Stimulated activated CD8-positive, alpha-beta memory T cell treated with anti-CD3 and anti-CD28 coated beads, Interleukin-7, amount 100 ng/mL, for 1 hour (primary cell): ENCODE measurements at regions not wholly inside any gene's neighbourhood (a gene's known extent, or its start where the extent isn't known, plus 50 kb on each side); places are given as distances from the start of the nearest gene placed in this dataset.

Experiments used
- DNase-seq, 2 donors: peaks; one replicate each; pipeline ENCODE4 v3.0.0-alpha.2; 2020; ENCODE audit warnings: low read depth in 2 of 2

- DNase-seq: no peak
Observed at GRCh38 chr13:58782736-58783135, 1151.2 kb downstream of the PCDH17 start.

- no peak for DNase-seq
Observed at GRCh38 chr13:58792854-58793253, 1161.3 kb downstream of the PCDH17 start.

GRCh38 chr13:58795715-58796114, 1164.2 kb downstream of the PCDH17 start:
- no peak for DNase-seq

GRCh38 chr13:58804832-58805231, 1173.3 kb downstream of the PCDH17 start:
- DNase-seq: no peak

- DNase-seq: no peak
Observed at GRCh38 chr13:58806401-58806800, 1174.9 kb downstream of the PCDH17 start.

GRCh38 chr13:58823701-58824100, 1192.2 kb downstream of the PCDH17 start:
- no peak for DNase-seq

GRCh38 chr13:58827904-58828303, 1196.4 kb downstream of the PCDH17 start:
- no peak for DNase-seq

GRCh38 chr13:58830841-58831240, 1199.3 kb downstream of the PCDH17 start:
- no peak for DNase-seq

GRCh38 chr13:58838615-58839014, 1207.1 kb downstream of the PCDH17 start:
- DNase-seq: no peak

GRCh38 chr13:58843071-58843470, 1211.5 kb downstream of the PCDH17 start:
- DNase-seq: no peak

- no peak for DNase-seq
Observed at GRCh38 chr13:58843567-58843966, 1212.0 kb downstream of the PCDH17 start.

- DNase-seq: no peak
Observed at GRCh38 chr13:58850161-58850560, 1218.6 kb downstream of the PCDH17 start.

GRCh38 chr13:58852076-58852475, 1220.5 kb downstream of the PCDH17 start:
- DNase-seq: no peak

GRCh38 chr13:58855283-58855682, 1223.7 kb downstream of the PCDH17 start:
- DNase-seq: no peak

GRCh38 chr13:58858870-58859371, 1227.4 kb downstream of the PCDH17 start:
- DNase-seq: no peak

- DNase-seq: no peak
Observed at GRCh38 chr13:58865286-58865685, 1233.7 kb downstream of the PCDH17 start.

- no peak for DNase-seq
Observed at GRCh38 chr13:58869566-58869965, 1238.0 kb downstream of the PCDH17 start.

- DNase-seq: no peak
Observed at GRCh38 chr13:58876473-58876872, 1244.9 kb downstream of the PCDH17 start.

GRCh38 chr13:58879114-58879513, 1247.6 kb downstream of the PCDH17 start:
- DNase-seq: no peak

- no peak for DNase-seq
Observed at GRCh38 chr13:58882516-58882915, 1251.0 kb downstream of the PCDH17 start.

GRCh38 chr13:58883405-58883804, 1251.9 kb downstream of the PCDH17 start:
- no peak for DNase-seq

- no peak for DNase-seq
Observed at GRCh38 chr13:58884353-58885209, 1253.0 kb downstream of the PCDH17 start.

GRCh38 chr13:58889474-58889873, 1257.9 kb downstream of the PCDH17 start:
- no peak for DNase-seq

GRCh38 chr13:58893396-58893795, 1261.9 kb downstream of the PCDH17 start:
- DNase-seq: no peak
